ENCODE measurements at regions not wholly inside any gene's neighbourhood (a gene's known extent, or its start where the extent isn't known, plus 50 kb on each side); places are given as distances from the start of the nearest gene placed in this dataset.

DNA sequence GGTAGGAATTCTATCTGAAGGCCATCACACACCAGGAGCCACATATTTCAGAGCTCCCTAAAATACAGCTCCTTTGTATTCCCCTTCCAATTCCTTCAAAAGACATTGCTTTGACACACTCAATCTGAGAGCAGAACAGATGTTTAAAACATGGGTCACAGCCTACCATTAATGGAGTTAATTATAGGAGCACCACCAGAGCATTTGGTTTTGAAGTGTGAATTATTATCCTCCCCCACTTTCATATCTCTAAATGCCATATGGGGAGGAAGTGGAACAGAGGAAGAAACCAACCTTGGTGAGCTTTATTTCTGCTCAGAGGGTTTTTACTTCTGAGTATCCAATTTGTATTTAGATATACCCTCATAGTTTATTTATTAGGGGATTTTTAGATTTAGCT lies 50.7 kb upstream of the TNFRSF21 start:
- TF ChIP-seq, protein P1, sequence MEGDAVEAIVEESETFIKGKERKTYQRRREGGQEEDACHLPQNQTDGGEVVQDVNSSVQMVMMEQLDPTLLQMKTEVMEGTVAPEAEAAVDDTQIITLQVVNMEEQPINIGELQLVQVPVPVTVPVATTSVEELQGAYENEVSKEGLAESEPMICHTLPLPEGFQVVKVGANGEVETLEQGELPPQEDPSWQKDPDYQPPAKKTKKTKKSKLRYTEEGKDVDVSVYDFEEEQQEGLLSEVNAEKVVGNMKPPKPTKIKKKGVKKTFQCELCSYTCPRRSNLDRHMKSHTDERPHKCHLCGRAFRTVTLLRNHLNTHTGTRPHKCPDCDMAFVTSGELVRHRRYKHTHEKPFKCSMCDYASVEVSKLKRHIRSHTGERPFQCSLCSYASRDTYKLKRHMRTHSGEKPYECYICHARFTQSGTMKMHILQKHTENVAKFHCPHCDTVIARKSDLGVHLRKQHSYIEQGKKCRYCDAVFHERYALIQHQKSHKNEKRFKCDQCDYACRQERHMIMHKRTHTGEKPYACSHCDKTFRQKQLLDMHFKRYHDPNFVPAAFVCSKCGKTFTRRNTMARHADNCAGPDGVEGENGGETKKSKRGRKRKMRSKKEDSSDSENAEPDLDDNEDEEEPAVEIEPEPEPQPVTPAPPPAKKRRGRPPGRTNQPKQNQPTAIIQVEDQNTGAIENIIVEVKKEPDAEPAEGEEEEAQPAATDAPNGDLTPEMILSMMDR (IDR thresholded peaks at IDR 0.05; ENCODE audit: control insufficient read depth, insufficient read depth, low read depth, low read length, missing control alignments), result no peak
- no peak overlapping the region for H3K4me3 ChIP-seq (ENCODE audit: control insufficient read depth, low read depth, low read length)
- no peak for DNase-seq (ENCODE audit: low read depth)

DNA sequence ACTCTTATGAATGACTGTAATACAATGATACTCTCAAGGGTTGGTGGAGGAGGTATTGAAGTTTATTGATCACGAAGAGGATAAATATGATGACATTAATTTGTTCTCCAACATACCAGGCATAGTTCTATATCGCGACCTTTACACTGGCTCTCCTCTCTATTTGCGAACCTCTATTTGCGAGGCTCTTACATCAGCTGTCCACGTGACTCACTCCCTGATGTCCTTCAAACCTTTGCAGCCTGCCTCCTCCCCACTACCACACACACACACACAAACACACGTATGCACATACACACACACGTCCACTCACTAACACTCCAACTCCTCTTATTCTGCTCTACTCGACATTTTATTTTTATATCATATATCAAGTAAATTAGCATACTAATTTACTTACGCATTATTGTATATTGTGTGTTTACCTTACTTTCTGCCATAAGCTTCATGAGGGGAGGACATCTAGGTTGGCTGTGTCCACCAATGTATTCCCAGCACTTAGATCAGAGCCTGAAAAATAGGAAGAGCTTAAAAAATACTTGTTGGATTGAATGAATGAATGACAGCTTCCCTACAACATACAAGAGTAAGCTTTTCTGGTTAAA lies 53.3 kb upstream of the TNFRSF21 start:
- no peak for DNase-seq (ENCODE audit: low read depth)
- no peak overlapping the region for H3K4me3 ChIP-seq (ENCODE audit: control insufficient read depth, low read depth, low read length)
- TF ChIP-seq, protein P1 (IDR thresholded peaks at IDR 0.05; ENCODE audit: control insufficient read depth, insufficient read depth, low read depth, low read length, missing control alignments), result no peak

DNA sequence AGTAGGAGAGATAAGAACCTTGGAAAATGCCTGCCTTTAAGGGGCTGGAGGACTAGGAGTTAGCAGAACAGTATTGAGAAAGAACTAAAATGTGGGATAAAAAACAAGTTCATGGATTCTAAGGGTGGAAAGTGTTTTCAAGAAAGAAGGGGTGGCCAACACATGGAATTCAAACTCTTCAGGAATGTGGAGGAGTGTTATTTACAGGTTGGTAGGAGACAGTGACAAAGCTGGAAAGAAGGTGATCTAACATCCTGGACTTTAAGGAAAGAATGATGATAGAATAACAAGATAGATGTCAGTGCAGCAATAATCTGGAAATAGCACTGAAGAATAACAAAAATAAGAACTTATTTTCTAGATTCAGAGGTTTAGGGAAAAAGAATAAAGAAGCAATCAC lies 54.0 kb upstream of the TNFRSF21 start:
- no peak overlapping the region for H3K4me3 ChIP-seq (ENCODE audit: control insufficient read depth, low read depth, low read length)
- TF ChIP-seq, protein P1 (IDR thresholded peaks at IDR 0.05; ENCODE audit: control insufficient read depth, insufficient read depth, low read depth, low read length, missing control alignments), result no peak
- DNase-seq (ENCODE audit: low read depth), result no peak

DNA sequence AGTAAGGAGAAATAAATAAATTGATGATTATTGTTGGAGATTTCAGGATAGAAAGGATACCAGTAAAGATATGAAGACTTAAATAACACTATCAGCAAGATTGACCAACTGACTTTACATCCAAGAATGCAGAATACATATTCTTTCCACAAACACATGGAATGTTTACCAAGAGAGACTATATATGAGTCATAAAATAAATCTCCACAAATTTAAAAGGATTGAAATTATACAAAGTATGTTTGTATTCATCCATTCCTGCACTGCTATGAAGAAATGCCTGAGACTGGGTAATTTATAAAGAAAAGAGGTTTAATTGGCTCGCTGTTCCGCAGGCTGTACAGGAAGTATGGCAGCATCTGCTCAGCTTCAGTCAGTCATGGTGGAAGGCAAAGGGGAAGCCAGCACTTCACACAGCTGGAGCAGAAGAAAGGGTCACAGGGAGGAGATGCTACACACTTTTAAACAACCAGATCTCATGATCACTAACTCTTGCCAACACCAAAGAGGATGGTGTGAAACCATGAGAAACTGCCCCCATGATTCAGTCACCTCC lies 56.7 kb upstream of the TNFRSF21 start:
- no peak overlapping the region for H3K4me3 ChIP-seq (ENCODE audit: control insufficient read depth, low read depth, low read length)
- TF ChIP-seq, protein P1 (IDR thresholded peaks at IDR 0.05; ENCODE audit: control insufficient read depth, insufficient read depth, low read depth, low read length, missing control alignments), result no peak
- DNase-seq (ENCODE audit: low read depth), result no peak

DNA sequence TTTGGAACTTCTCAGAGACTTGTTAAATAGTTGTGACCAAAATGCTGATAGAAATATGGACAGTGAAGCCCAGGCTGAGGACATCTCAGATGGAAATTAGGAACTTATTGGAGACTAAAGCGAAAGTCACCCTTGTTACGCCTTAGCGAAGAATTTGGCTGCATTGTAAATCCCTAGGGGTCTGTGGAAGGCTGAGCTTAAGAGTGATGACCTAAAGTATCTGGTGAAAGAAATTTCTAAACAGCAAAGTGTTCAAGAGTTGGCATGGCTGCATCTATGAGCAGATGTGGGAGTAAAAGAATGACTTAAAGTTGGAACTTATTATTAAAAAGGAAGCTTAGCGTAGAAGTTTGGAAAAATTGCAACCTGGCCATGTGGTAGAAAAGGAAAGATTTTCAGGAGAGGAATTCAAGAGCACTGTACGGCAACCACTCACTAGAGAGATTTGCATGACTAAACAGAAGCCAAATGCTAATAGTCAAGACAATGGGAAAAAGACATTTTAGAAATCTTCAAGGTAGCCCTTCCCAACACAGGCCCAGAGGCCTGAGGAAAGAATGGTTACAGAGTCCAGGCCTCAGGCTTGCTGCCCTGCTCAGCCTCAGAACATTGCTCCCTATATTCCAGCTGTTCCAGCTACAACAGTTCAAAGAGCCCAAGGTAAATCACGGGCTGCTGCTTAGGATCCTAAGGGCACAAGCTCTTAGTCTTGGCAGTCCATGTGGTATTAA lies 61.6 kb upstream of the TNFRSF21 start:
- DNase-seq (ENCODE audit: low read depth), result no peak
- TF ChIP-seq, protein P1 (IDR thresholded peaks at IDR 0.05; ENCODE audit: control insufficient read depth, insufficient read depth, low read depth, low read length, missing control alignments), result no peak
- no peak overlapping the region for H3K4me3 ChIP-seq (ENCODE audit: control insufficient read depth, low read depth, low read length)

DNA sequence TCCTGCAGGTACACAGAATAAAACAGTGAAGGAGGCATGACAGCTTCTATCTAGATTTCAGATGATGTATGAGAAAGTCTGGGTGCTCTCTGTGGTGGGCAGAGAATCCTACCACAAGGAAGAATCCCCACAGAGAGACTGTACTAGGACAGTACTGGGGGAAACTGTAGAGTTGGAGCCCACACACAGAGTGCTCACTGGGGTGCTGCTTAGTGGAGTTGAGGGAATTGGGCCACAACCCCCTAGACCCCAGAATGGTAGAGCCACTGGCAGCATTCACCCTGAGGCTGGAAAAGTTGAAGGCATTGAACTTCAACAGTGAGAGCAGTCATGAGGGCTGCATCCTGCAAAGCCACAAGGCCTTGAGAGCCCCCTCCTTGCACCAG lies 62.2 kb upstream of the TNFRSF21 start:
- DNase-seq (ENCODE audit: low read depth), result no peak
- no peak overlapping the region for H3K4me3 ChIP-seq (ENCODE audit: control insufficient read depth, low read depth, low read length)
- TF ChIP-seq, protein P1 (IDR thresholded peaks at IDR 0.05; ENCODE audit: control insufficient read depth, insufficient read depth, low read depth, low read length, missing control alignments), result no peak

All from AG09309 (cell line).